Mucosa of rectum (tissue), 2 donors: ENCODE measurements at regions not wholly inside any gene's neighbourhood (a gene's known extent, or its start where the extent isn't known, plus 50 kb on each side); places are given as distances from the start of the nearest gene placed in this dataset.

Experiments
- H3K27ac ChIP-seq, 2 donors: one replicate each; pipeline ENCODE4 v1.7.0; 2013; ENCODE audit warnings: inconsistent platforms in 2 of 2, low read depth in 2 of 2, low read length in 2 of 2
- H3K27me3 ChIP-seq, 2 donors: one replicate each; pipeline ENCODE4 v1.7.0; 2013; ENCODE audit warnings: low read length in 2 of 2; ENCODE audit not compliant: control insufficient read depth in 2 of 2, insufficient read depth in 2 of 2
- H3K36me3 ChIP-seq, 2 donors: one replicate each; pipeline ENCODE4 v1.7.0; 2013; ENCODE audit warnings: low read length in 2 of 2; ENCODE audit not compliant: control insufficient read depth in 2 of 2, insufficient read depth in 2 of 2
- H3K4me1 ChIP-seq, 2 donors: one replicate each; pipeline ENCODE4 v1.7.0; 2013; ENCODE audit warnings: low read length in 2 of 2, mild to moderate bottlenecking in 1 of 2; ENCODE audit not compliant: control insufficient read depth in 2 of 2, insufficient read depth in 2 of 2
- H3K4me3 ChIP-seq, 2 donors: one replicate each; pipeline ENCODE4 v1.7.0; 2013; ENCODE audit warnings: low read length in 2 of 2
- H3K9ac ChIP-seq, 2 donors: one replicate each; pipeline ENCODE4 v1.7.0; 2013; ENCODE audit warnings: low read length in 2 of 2, low read depth in 1 of 2, mild to moderate bottlenecking in 1 of 2
- H3K9me3 ChIP-seq, 2 donors: one replicate each; pipeline ENCODE4 v1.7.0; 2013; ENCODE audit warnings: low read length in 2 of 2; ENCODE audit not compliant: control insufficient read depth in 2 of 2
- donor health status: healthy.
- donor health status: Normal muscosa, but diverticular disease.

DNA sequence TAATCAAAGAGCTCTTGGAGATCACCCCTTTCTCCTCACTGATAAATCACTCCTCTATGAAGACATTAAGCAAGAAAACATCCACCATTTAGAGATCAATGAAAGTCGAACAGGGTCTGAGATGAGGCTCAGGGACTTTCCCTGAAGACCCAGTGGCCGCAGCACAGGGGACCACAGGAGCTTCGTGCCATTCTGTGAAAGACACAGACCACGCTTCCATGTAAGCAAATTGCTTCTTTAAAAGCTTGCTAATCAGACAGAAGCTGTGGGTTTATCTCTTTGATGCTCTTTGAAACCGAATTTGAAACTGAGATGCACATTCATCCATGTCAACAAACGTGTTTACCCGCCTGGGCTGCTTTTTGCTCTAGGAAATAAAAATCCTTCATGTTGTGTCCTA lies 231.9 kb upstream of the PPP2R2D start:
- Histone ChIP-seq H3K4me1 (no peaks in the 10 kb centered on the region), H3K9me3 (no peaks in the 10 kb centered on the region), H3K36me3 (no peaks in the 10 kb centered on the region), H3K4me3 (no peak overlapping the region), H3K27me3 (no peaks in the 10 kb centered on the region), H3K9ac (no peak overlapping the region), H3K27ac (no peak overlapping the region)

GRCh38 chr10:131669838-131670237 lies 231.0 kb upstream of the PPP2R2D start:
- Histone ChIP-seq H3K9ac (no peak overlapping the region), H3K27ac (no peak overlapping the region), H3K36me3 (no peaks in the 10 kb centered on the region), H3K27me3 (no peaks in the 10 kb centered on the region), H3K4me1 (no peaks in the 10 kb centered on the region), H3K4me3 (no peak overlapping the region), H3K9me3 (no peaks in the 10 kb centered on the region)

GRCh38 chr10:131670341-131670740 lies 230.5 kb upstream of the PPP2R2D start:
- no peaks in the 10 kb centered on the region for H3K27me3 ChIP-seq
- no peaks in the 10 kb centered on the region for H3K4me1 ChIP-seq
- no peaks in the 10 kb centered on the region for H3K36me3 ChIP-seq

DNA sequence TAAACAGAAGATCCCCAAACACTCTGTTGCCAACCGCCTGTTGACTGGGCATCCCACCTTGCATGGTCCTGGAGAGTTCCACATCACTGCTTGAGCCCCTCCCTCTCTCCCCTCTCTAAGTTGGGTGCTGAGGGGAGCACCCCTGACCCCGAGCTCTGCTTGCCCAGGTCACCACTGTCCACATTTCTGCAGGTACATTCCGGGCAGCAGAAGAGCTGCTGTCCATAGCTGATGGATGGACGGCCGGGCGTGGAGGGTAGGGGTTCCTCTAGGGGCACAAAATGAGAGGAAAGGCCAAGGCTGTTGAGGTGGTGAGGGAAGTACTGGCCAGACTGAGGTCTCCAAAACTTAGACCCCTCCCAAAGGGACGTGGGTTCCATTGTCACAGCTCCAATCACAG lies 227.4 kb upstream of the PPP2R2D start:
- Histone ChIP-seq H3K9me3 (no peaks in the 10 kb centered on the region), H3K36me3 (no peaks in the 10 kb centered on the region), H3K27ac (no peak overlapping the region)

More at GRCh38 chr10:131670341-131670740, 230.5 kb upstream of the PPP2R2D start:
- Histone ChIP-seq H3K9ac (no peak overlapping the region), H3K4me3 (no peak overlapping the region), H3K27ac (no peak overlapping the region), H3K9me3 (no peaks in the 10 kb centered on the region)

GRCh38 chr10:131674130-131674529 lies 226.7 kb upstream of the PPP2R2D start:
- Histone ChIP-seq H3K9me3 (no peaks in the 10 kb centered on the region), H3K9ac (no peak overlapping the region), H3K4me3 (no peak overlapping the region), H3K36me3 (no peaks in the 10 kb centered on the region), H3K4me1 (no peaks in the 10 kb centered on the region), H3K27me3 (no peaks in the 10 kb centered on the region), H3K27ac (no peak overlapping the region)

More for the DNA sequence above, 227.4 kb upstream of the PPP2R2D start:
- H3K4me3 ChIP-seq: no peak overlapping the region
- no peak overlapping the region for H3K9ac ChIP-seq
- H3K4me1 ChIP-seq: no peaks in the 10 kb centered on the region
- H3K27me3 ChIP-seq: no peaks in the 10 kb centered on the region

- H3K4me1 ChIP-seq: no peaks in the 10 kb centered on the region
- H3K9ac ChIP-seq: no peak overlapping the region
- no peak overlapping the region for H3K27ac ChIP-seq
- H3K36me3 ChIP-seq: no peaks in the 10 kb centered on the region
- H3K4me3 ChIP-seq: no peak overlapping the region
- H3K9me3 ChIP-seq: no peaks in the 10 kb centered on the region
- H3K27me3 ChIP-seq: no peaks in the 10 kb centered on the region
Observed at GRCh38 chr10:131675104-131675503, 225.7 kb upstream of the PPP2R2D start.

DNA sequence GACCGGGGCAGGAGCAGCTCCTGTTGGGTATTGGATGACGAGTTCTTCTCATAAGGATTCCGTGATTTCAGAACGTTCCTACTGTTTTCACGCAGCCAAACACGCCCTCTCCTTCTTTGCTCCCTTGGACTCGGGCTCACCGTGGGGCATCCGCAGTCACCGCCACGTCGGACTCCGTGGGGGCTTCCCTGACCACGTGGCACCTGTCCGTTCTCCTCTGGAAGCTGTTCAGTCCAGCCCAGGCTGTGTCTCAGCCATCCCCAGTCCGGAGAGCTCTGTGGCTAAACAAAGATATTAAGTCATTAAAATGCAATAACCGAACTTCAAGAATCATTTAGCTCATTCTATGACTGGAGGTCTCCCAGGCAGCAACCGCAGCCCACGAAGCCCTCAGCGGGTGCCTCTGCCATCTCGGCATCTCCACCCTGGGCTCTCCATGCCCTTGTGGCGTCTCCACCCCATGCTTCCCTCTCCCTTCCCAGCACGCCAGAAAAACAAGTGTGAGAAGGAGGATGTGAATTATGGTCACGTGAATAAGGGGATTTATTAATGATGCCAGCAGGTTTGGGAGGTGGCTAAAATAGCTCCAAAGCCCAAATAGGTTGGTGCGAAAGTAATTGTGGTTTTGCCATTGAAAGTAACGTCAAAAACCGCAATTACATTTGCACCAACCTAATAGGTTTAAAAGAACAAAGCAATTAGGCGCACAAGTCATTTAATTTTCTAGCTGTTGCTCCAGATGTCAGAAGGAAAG lies 224.6 kb upstream of the PPP2R2D start:
- Histone ChIP-seq H3K9me3 (no peaks in the 10 kb centered on the region), H3K27ac (no peak overlapping the region), H3K4me3 (no peak overlapping the region), H3K27me3 (no peaks in the 10 kb centered on the region), H3K9ac (no peak overlapping the region), H3K4me1 (no peaks in the 10 kb centered on the region), H3K36me3 (no peaks in the 10 kb centered on the region)

- Histone ChIP-seq H3K27me3 (no peaks in the 10 kb centered on the region), H3K4me3 (no peak overlapping the region), H3K27ac (no peak overlapping the region), H3K9ac (no peak overlapping the region), H3K4me1 (no peaks in the 10 kb centered on the region), H3K9me3 (no peaks in the 10 kb centered on the region), H3K36me3 (no peaks in the 10 kb centered on the region)
Observed at GRCh38 chr10:131676800-131677421, 223.9 kb upstream of the PPP2R2D start.

DNA sequence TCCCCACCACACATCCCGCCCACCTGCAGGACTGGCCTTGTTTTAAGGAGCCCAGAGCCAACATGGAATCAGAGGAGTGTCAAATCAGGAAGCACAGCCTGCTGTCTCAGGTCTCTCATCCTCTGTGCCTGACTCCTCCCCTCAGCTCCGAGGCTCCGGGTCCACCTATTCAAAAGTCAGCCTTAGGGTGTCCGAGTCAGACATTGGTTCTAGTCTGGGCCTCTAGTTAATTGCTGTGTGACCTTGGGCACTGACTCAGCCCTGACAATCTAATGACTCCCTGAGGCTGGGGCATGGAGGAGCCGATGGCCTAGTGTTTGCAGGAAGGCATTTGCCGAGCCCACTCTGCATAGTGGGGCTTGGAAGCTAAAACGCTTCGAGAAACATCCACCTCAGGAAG lies 223.1 kb upstream of the PPP2R2D start:
- no peak overlapping the region for H3K27ac ChIP-seq

GRCh38 chr10:131678171-131678570 lies 222.6 kb upstream of the PPP2R2D start:
- Histone ChIP-seq H3K9ac (no peak overlapping the region), H3K36me3 (no peaks in the 10 kb centered on the region), H3K4me3 (no peak overlapping the region), H3K27ac (no peak overlapping the region), H3K9me3 (no peaks in the 10 kb centered on the region), H3K4me1 (no peaks in the 10 kb centered on the region), H3K27me3 (no peaks in the 10 kb centered on the region)

More for the DNA sequence above, 223.1 kb upstream of the PPP2R2D start:
- Histone ChIP-seq H3K4me3 (no peak overlapping the region), H3K36me3 (no peaks in the 10 kb centered on the region), H3K9me3 (no peaks in the 10 kb centered on the region), H3K27me3 (no peaks in the 10 kb centered on the region), H3K9ac (no peak overlapping the region), H3K4me1 (no peaks in the 10 kb centered on the region)
